Activated CD4-positive, alpha-beta T cell treated with anti-CD3 and anti-CD28 coated beads, Interleukin-2, amount 10 ng/mL, durations not matched to agents 24 days and 14 days (primary cell): ENCODE measurements at regions not wholly inside any gene's neighbourhood (a gene's known extent, or its start where the extent isn't known, plus 50 kb on each side); places are given as distances from the start of the nearest gene placed in this dataset.

ENCODE experiments used
- DNase-seq: peaks from one replicate; pipeline ENCODE4 v3.0.0; 2022
- H3K27ac Mint-ChIP-seq: one replicate; pipeline ENCODE4 v1.8.0; 2022; ENCODE audit warnings: mild to moderate bottlenecking, mixed read lengths
- H3K27me3 Mint-ChIP-seq: one replicate; pipeline ENCODE4 v1.8.0; 2022; ENCODE audit warnings: mixed read lengths
- H3K36me3 Mint-ChIP-seq: one replicate; pipeline ENCODE4 v1.8.0; 2022; ENCODE audit warnings: low read depth, mild to moderate bottlenecking, mixed read lengths
- H3K4me1 Mint-ChIP-seq: one replicate; pipeline ENCODE4 v1.8.0; 2021; ENCODE audit warnings: mixed read lengths
- H3K4me3 Mint-ChIP-seq: one replicate; pipeline ENCODE4 v1.8.0; 2022; ENCODE audit warnings: mild to moderate bottlenecking, moderate library complexity, mixed read lengths
- H3K9me3 Mint-ChIP-seq: one replicate; pipeline ENCODE4 v1.8.0; 2021; ENCODE audit warnings: mixed read lengths
- intact Hi-C: fragments of 100-400 bp; cut with micrococcal nuclease; formaldehyde crosslinking; loops from one replicate; pipeline ENCODE4 v1.15.1; 2023

GRCh38 chr9:13386316-13386715, 106.8 kb upstream of the MPDZ start:
- Mint-ChIP-seq H3K27ac (no peak overlapping the region), H3K36me3 (no peaks in the 10 kb centered on the region), H3K9me3 (peaks cover 11% of the 10 kb centered on the region), H3K4me1 (no peaks in the 10 kb centered on the region), H3K27me3 (no peaks in the 10 kb centered on the region), H3K4me3 (no peak overlapping the region)
- no peak for DNase-seq
- intact Hi-C loops = no loop called here

- intact Hi-C loops = no loop called here
- Mint-ChIP-seq H3K27me3 (no peaks in the 10 kb centered on the region), H3K4me3 (no peak overlapping the region), H3K27ac (no peak overlapping the region), H3K9me3 (peaks cover 5% of the 10 kb centered on the region), H3K4me1 (no peaks in the 10 kb centered on the region), H3K36me3 (no peaks in the 10 kb centered on the region)
- DNase-seq = no peak
Measured at GRCh38 chr9:13383855-13384254, 104.4 kb upstream of the MPDZ start.

GRCh38 chr9:13383216-13383615, 103.7 kb upstream of the MPDZ start:
- intact Hi-C loops = no loop called here
- H3K4me3 Mint-ChIP-seq = no peak overlapping the region
- no peak overlapping the region for H3K27ac Mint-ChIP-seq
- no peaks in the 10 kb centered on the region for H3K36me3 Mint-ChIP-seq
- peaks cover 5% of the 10 kb centered on the region for H3K9me3 Mint-ChIP-seq
- H3K27me3 Mint-ChIP-seq = no peaks in the 10 kb centered on the region
- no peak for DNase-seq
- no peaks in the 10 kb centered on the region for H3K4me1 Mint-ChIP-seq

GRCh38 chr9:13382595-13382994, 103.1 kb upstream of the MPDZ start:
- Mint-ChIP-seq H3K27ac (no peak overlapping the region), H3K4me1 (no peaks in the 10 kb centered on the region), H3K9me3 (peaks cover 4% of the 10 kb centered on the region), H3K4me3 (no peak overlapping the region), H3K36me3 (no peaks in the 10 kb centered on the region), H3K27me3 (no peaks in the 10 kb centered on the region)
- no peak for DNase-seq
- intact Hi-C loops = no loop called here

GRCh38 chr9:13380903-13381302, 101.4 kb upstream of the MPDZ start:
- no peaks in the 10 kb centered on the region for H3K9me3 Mint-ChIP-seq
- DNase-seq = no peak
- H3K4me3 Mint-ChIP-seq = no peak overlapping the region
- intact Hi-C loops = no loop called here
- H3K27ac Mint-ChIP-seq = no peak overlapping the region
- H3K4me1 Mint-ChIP-seq = no peaks in the 10 kb centered on the region
- H3K27me3 Mint-ChIP-seq = no peaks in the 10 kb centered on the region
- no peaks in the 10 kb centered on the region for H3K36me3 Mint-ChIP-seq

- H3K36me3 Mint-ChIP-seq = no peaks in the 10 kb centered on the region
- intact Hi-C loops = no loop called here
- H3K27me3 Mint-ChIP-seq = no peaks in the 10 kb centered on the region
- no peak for DNase-seq
- no peak overlapping the region for H3K27ac Mint-ChIP-seq
- no peaks in the 10 kb centered on the region for H3K4me1 Mint-ChIP-seq
- no peak overlapping the region for H3K4me3 Mint-ChIP-seq
- no peaks in the 10 kb centered on the region for H3K9me3 Mint-ChIP-seq
Measured at GRCh38 chr9:13378154-13378553, 98.7 kb upstream of the MPDZ start.

GRCh38 chr9:13377171-13377925, 97.9 kb upstream of the MPDZ start:
- Mint-ChIP-seq H3K4me3 (no peak overlapping the region), H3K27me3 (no peaks in the 10 kb centered on the region), H3K27ac (no peak overlapping the region), H3K36me3 (no peaks in the 10 kb centered on the region), H3K4me1 (no peaks in the 10 kb centered on the region), H3K9me3 (no peaks in the 10 kb centered on the region)
- DNase-seq = no peak
- intact Hi-C loops = no loop called here

- Mint-ChIP-seq H3K9me3 (no peaks in the 10 kb centered on the region), H3K4me1 (no peaks in the 10 kb centered on the region), H3K4me3 (no peak overlapping the region), H3K27ac (no peak overlapping the region), H3K27me3 (no peaks in the 10 kb centered on the region), H3K36me3 (no peaks in the 10 kb centered on the region)
- intact Hi-C loops = no loop called here
- no peak for DNase-seq
Measured at GRCh38 chr9:13372510-13372909, 93.0 kb upstream of the MPDZ start.

GRCh38 chr9:13369431-13369830, 89.9 kb upstream of the MPDZ start:
- no peak for DNase-seq
- no peak overlapping the region for H3K4me3 Mint-ChIP-seq
- intact Hi-C loops = no loop called here
- no peak overlapping the region for H3K27ac Mint-ChIP-seq
- H3K27me3 Mint-ChIP-seq = no peaks in the 10 kb centered on the region
- no peaks in the 10 kb centered on the region for H3K9me3 Mint-ChIP-seq
- H3K4me1 Mint-ChIP-seq = no peaks in the 10 kb centered on the region
- no peaks in the 10 kb centered on the region for H3K36me3 Mint-ChIP-seq

GRCh38 chr9:13367784-13368183, 88.3 kb upstream of the MPDZ start:
- no peaks in the 10 kb centered on the region for H3K27me3 Mint-ChIP-seq
- DNase-seq = no peak
- H3K9me3 Mint-ChIP-seq = no peaks in the 10 kb centered on the region
- H3K4me3 Mint-ChIP-seq = no peak overlapping the region
- no peak overlapping the region for H3K27ac Mint-ChIP-seq
- H3K4me1 Mint-ChIP-seq = no peaks in the 10 kb centered on the region
- intact Hi-C loops = no loop called here
- H3K36me3 Mint-ChIP-seq = no peaks in the 10 kb centered on the region

- no peak for DNase-seq
- Mint-ChIP-seq H3K27ac (no peak overlapping the region), H3K36me3 (no peaks in the 10 kb centered on the region), H3K4me3 (no peak overlapping the region), H3K4me1 (no peaks in the 10 kb centered on the region), H3K27me3 (no peaks in the 10 kb centered on the region), H3K9me3 (no peaks in the 10 kb centered on the region)
- intact Hi-C loops = no loop called here
Measured at GRCh38 chr9:13364271-13365000, 84.9 kb upstream of the MPDZ start.

GRCh38 chr9:13361076-13361475, 81.6 kb upstream of the MPDZ start:
- no peak overlapping the region for H3K4me3 Mint-ChIP-seq
- H3K36me3 Mint-ChIP-seq = no peaks in the 10 kb centered on the region
- no peak overlapping the region for H3K27ac Mint-ChIP-seq
- no peaks in the 10 kb centered on the region for H3K27me3 Mint-ChIP-seq
- H3K9me3 Mint-ChIP-seq = no peaks in the 10 kb centered on the region
- intact Hi-C loops = no loop called here
- no peaks in the 10 kb centered on the region for H3K4me1 Mint-ChIP-seq
- no peak for DNase-seq

GRCh38 chr9:13360188-13360587, 80.7 kb upstream of the MPDZ start:
- Mint-ChIP-seq H3K36me3 (no peaks in the 10 kb centered on the region), H3K9me3 (no peaks in the 10 kb centered on the region), H3K27ac (no peak overlapping the region), H3K4me1 (no peaks in the 10 kb centered on the region), H3K27me3 (no peaks in the 10 kb centered on the region), H3K4me3 (no peak overlapping the region)
- no peak for DNase-seq
- intact Hi-C loops = no loop called here

GRCh38 chr9:13358128-13358527, 78.6 kb upstream of the MPDZ start:
- Mint-ChIP-seq H3K27me3 (no peaks in the 10 kb centered on the region), H3K4me1 (no peaks in the 10 kb centered on the region), H3K4me3 (no peak overlapping the region), H3K27ac (no peak overlapping the region), H3K36me3 (no peaks in the 10 kb centered on the region), H3K9me3 (no peaks in the 10 kb centered on the region)
- no peak for DNase-seq
- intact Hi-C loops = no loop called here

GRCh38 chr9:13354733-13355132, 75.2 kb upstream of the MPDZ start:
- no peaks in the 10 kb centered on the region for H3K36me3 Mint-ChIP-seq
- H3K27me3 Mint-ChIP-seq = no peaks in the 10 kb centered on the region
- intact Hi-C loops = no loop called here
- no peak for DNase-seq
- no peak overlapping the region for H3K4me3 Mint-ChIP-seq
- no peak overlapping the region for H3K27ac Mint-ChIP-seq
- H3K4me1 Mint-ChIP-seq = no peaks in the 10 kb centered on the region
- no peaks in the 10 kb centered on the region for H3K9me3 Mint-ChIP-seq
